NCI-H1417 treated with DMSO at 0.1 percent for 48 hours (cell line): ENCODE measurements at regions not wholly inside any gene's neighbourhood (a gene's known extent, or its start where the extent isn't known, plus 50 kb on each side); places are given as distances from the start of the nearest gene placed in this dataset.
"Not testable (repeated sequence)": the region's sequence is repeated elsewhere in the genome, so short reads cannot be mapped to it uniquely, and the experiment has no call there.

ENCODE experiments used
- DNase-seq: peaks from one replicate; lab custom pipeline; 2025; lab: John Stamatoyannopoulos, UW

GRCh38 chr5:130836729-130837649 lies 328.1 kb downstream of the HINT1 start:
- DNase-seq: no peak

GRCh38 chr5:130817598-130818384 lies 347.3 kb downstream of the HINT1 start:
- not testable (repeated sequence) for DNase-seq

- DNase-seq: no peak
Observed at GRCh38 chr5:130815246-130815645, 349.8 kb downstream of the HINT1 start.

- DNase-seq: no peak
Observed at GRCh38 chr5:130808691-130809090, 356.4 kb downstream of the HINT1 start.

- DNase-seq: no peak
Observed at GRCh38 chr5:130805648-130806047, 359.4 kb downstream of the HINT1 start.

GRCh38 chr5:130805036-130805435 lies 360.0 kb downstream of the HINT1 start:
- no peak for DNase-seq

- DNase-seq: no peak
Observed at GRCh38 chr5:130801963-130802362, 363.1 kb downstream of the HINT1 start.

- no peak for DNase-seq
Observed at GRCh38 chr5:130799015-130799414, 366.0 kb downstream of the HINT1 start.

GRCh38 chr5:130797303-130797702 lies 367.8 kb downstream of the HINT1 start:
- DNase-seq: no peak

- DNase-seq: no peak
Observed at GRCh38 chr5:130796902-130797301, 368.2 kb downstream of the HINT1 start.

GRCh38 chr5:130796032-130796431 lies 369.0 kb downstream of the HINT1 start:
- DNase-seq: no peak

GRCh38 chr5:130795037-130795436 lies 370.0 kb downstream of the HINT1 start:
- DNase-seq: no peak

- no peak for DNase-seq
Observed at GRCh38 chr5:130777794-130778193, 387.3 kb downstream of the HINT1 start.

GRCh38 chr5:130773813-130774212 lies 391.2 kb downstream of the HINT1 start:
- no peak for DNase-seq

GRCh38 chr5:130762031-130762430 lies 403.0 kb downstream of the HINT1 start:
- no peak for DNase-seq

- no peak for DNase-seq
Observed at GRCh38 chr5:130759061-130759460, 406.0 kb downstream of the HINT1 start.

GRCh38 chr5:130747556-130747955 lies 417.5 kb downstream of the HINT1 start:
- DNase-seq: no peak

GRCh38 chr5:130746641-130747040 lies 418.4 kb downstream of the HINT1 start:
- not testable (repeated sequence) for DNase-seq

GRCh38 chr5:130743092-130743491 lies 422.0 kb downstream of the HINT1 start:
- no peak for DNase-seq

- no peak for DNase-seq
Observed at GRCh38 chr5:130740047-130740569, 424.9 kb downstream of the HINT1 start.

GRCh38 chr5:130731839-130732238 lies 433.2 kb downstream of the HINT1 start:
- no peak for DNase-seq

- DNase-seq: no peak
Observed at GRCh38 chr5:130729541-130729940, 435.5 kb downstream of the HINT1 start.

GRCh38 chr5:130727830-130728229 lies 437.2 kb downstream of the HINT1 start:
- DNase-seq: no peak
